Endothelial cell (in vitro differentiated cells): ENCODE measurements at regions not wholly inside any gene's neighbourhood (a gene's known extent, or its start where the extent isn't known, plus 50 kb on each side); places are given as distances from the start of the nearest gene placed in this dataset.

ENCODE experiments used
- DNase-seq: peaks from one replicate; pipeline ENCODE4 v3.0.0; 2021; ENCODE audit warnings: low spot score
- H3K27ac Mint-ChIP-seq: one replicate; pipeline ENCODE4 v1.8.0; 2021; ENCODE audit warnings: mixed read lengths, inconsistent platforms; ENCODE audit not compliant: unreplicated experiment
- H3K27me3 Mint-ChIP-seq: one replicate; pipeline ENCODE4 v1.8.0; 2021; ENCODE audit warnings: mild to moderate bottlenecking, moderate library complexity, mixed read lengths, inconsistent platforms; ENCODE audit not compliant: unreplicated experiment
- H3K36me3 Mint-ChIP-seq: one replicate; pipeline ENCODE4 v1.8.0; 2021; ENCODE audit warnings: mild to moderate bottlenecking, low read depth, mixed read lengths, inconsistent platforms; ENCODE audit not compliant: unreplicated experiment
- H3K4me1 Mint-ChIP-seq: one replicate; pipeline ENCODE4 v1.8.0; 2021; ENCODE audit warnings: mild to moderate bottlenecking, mixed read lengths, inconsistent platforms; ENCODE audit not compliant: unreplicated experiment
- H3K4me3 Mint-ChIP-seq: one replicate; pipeline ENCODE4 v1.8.0; 2021; ENCODE audit warnings: mild to moderate bottlenecking, mixed read lengths, inconsistent platforms; ENCODE audit not compliant: unreplicated experiment
- H3K9me3 Mint-ChIP-seq: one replicate; pipeline ENCODE4 v1.8.0; 2021; ENCODE audit warnings: mixed read lengths, inconsistent platforms; ENCODE audit not compliant: unreplicated experiment
- TF ChIP-seq, protein P1 (sequence below): fragments of 200-600 bp; sonication (generic); IDR thresholded peaks from one replicate; pipeline ENCODE4 v1.5.0; 2021; ENCODE audit warnings: antibody characterized with exemption; ENCODE audit not compliant: unreplicated experiment

DNA sequence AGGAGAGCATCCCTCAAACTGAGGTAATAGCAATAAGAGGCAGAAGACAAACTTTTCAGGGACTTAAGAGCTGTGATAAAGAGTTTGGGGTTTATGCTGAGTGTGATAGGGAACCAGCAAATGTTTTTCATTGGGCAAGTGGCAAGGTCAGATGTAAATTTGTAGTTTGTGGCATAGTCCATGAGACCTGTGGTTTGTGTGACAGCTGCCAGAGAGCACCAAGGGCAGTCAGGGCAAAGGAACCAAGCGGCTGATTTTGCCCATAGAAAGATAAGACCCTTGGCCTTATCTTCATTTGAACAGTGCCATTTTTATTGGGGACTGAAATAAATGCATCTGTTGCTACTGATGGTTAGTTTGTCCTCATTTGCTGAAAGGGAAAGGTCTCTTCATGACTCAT is 220.3 kb downstream of the LRRN1 start:
- H3K4me3 Mint-ChIP-seq, result no peak overlapping the region
- H3K9me3 Mint-ChIP-seq, result no peaks in the 10 kb centered on the region

GRCh38 chr3:4021162-4021561 is 221.9 kb downstream of the LRRN1 start:
- Mint-ChIP-seq H3K4me3 (no peak overlapping the region), H3K36me3 (no peaks in the 10 kb centered on the region), H3K27me3 (peaks cover 4% of the 10 kb centered on the region), H3K9me3 (no peaks in the 10 kb centered on the region), H3K4me1 (no peaks in the 10 kb centered on the region), H3K27ac (no peak overlapping the region)
- TF ChIP-seq, protein P1, sequence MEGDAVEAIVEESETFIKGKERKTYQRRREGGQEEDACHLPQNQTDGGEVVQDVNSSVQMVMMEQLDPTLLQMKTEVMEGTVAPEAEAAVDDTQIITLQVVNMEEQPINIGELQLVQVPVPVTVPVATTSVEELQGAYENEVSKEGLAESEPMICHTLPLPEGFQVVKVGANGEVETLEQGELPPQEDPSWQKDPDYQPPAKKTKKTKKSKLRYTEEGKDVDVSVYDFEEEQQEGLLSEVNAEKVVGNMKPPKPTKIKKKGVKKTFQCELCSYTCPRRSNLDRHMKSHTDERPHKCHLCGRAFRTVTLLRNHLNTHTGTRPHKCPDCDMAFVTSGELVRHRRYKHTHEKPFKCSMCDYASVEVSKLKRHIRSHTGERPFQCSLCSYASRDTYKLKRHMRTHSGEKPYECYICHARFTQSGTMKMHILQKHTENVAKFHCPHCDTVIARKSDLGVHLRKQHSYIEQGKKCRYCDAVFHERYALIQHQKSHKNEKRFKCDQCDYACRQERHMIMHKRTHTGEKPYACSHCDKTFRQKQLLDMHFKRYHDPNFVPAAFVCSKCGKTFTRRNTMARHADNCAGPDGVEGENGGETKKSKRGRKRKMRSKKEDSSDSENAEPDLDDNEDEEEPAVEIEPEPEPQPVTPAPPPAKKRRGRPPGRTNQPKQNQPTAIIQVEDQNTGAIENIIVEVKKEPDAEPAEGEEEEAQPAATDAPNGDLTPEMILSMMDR, result no peak
- no peak for DNase-seq

More for the DNA sequence above, 220.3 kb downstream of the LRRN1 start:
- Mint-ChIP-seq H3K27ac (no peak overlapping the region), H3K27me3 (peaks cover 4% of the 10 kb centered on the region), H3K36me3 (no peaks in the 10 kb centered on the region), H3K4me1 (no peaks in the 10 kb centered on the region)
- TF ChIP-seq, protein P1, result no peak
- no peak for DNase-seq

- peaks cover 9% of the 10 kb centered on the region for H3K9me3 Mint-ChIP-seq
- no peak for DNase-seq
- no peak overlapping the region for H3K27ac Mint-ChIP-seq
- peaks cover 1% of the 10 kb centered on the region for H3K27me3 Mint-ChIP-seq
- no peak overlapping the region for H3K4me3 Mint-ChIP-seq
- TF ChIP-seq, protein P1, result no peak
- H3K36me3 Mint-ChIP-seq, result no peaks in the 10 kb centered on the region
- no peaks in the 10 kb centered on the region for H3K4me1 Mint-ChIP-seq
Measured at GRCh38 chr3:4029135-4029534, 229.9 kb downstream of the LRRN1 start.

- peaks cover 9% of the 10 kb centered on the region for H3K9me3 Mint-ChIP-seq
- no peak for DNase-seq
- peaks cover 1% of the 10 kb centered on the region for H3K27me3 Mint-ChIP-seq
- H3K27ac Mint-ChIP-seq, result no peak overlapping the region
- TF ChIP-seq, protein P1, result no peak
- no peaks in the 10 kb centered on the region for H3K36me3 Mint-ChIP-seq
- H3K4me1 Mint-ChIP-seq, result no peaks in the 10 kb centered on the region
- no peak overlapping the region for H3K4me3 Mint-ChIP-seq
Measured at GRCh38 chr3:4030624-4031023, 231.4 kb downstream of the LRRN1 start.

DNA sequence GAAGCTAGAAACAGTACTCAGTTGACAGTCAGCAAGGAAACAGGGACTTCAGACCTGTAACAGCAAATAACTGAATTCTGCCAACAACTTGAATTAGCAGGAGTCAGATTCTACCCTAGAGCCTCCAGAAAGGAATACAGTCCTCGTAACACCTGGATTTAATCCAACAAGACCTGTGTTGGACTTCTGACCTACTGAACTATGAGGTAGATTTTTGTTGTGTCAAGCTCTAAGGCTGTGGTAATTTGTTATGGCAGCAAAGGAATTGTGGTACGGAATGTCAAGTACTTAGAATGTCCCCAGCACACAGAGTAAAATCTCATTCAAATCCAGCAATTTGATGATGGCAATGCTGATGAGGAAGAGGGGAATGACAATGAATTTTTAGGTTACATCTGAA is 234.1 kb downstream of the LRRN1 start:
- no peak overlapping the region for H3K27ac Mint-ChIP-seq

More for the DNA sequence above, 234.1 kb downstream of the LRRN1 start:
- Mint-ChIP-seq H3K9me3 (peaks cover 9% of the 10 kb centered on the region), H3K36me3 (no peaks in the 10 kb centered on the region), H3K4me1 (no peaks in the 10 kb centered on the region), H3K4me3 (no peak overlapping the region), H3K27me3 (peaks cover 1% of the 10 kb centered on the region)
- TF ChIP-seq, protein P1, result no peak
- no peak for DNase-seq
